ENCODE measurements at regions not wholly inside any gene's neighbourhood (a gene's known extent, or its start where the extent isn't known, plus 50 kb on each side); places are given as distances from the start of the nearest gene placed in this dataset.
"Not testable (repeated sequence)": the region's sequence is repeated elsewhere in the genome, so short reads cannot be mapped to it uniquely, and the experiment has no call there.

GRCh38 chr7:68216051-68216450 is 1219.4 kb downstream of the TYW1 start:
- TF ChIP-seq CTCF (IDR thresholded peaks at IDR 0.05; ENCODE audit: insufficient read depth, low read length, poor library complexity, severe bottlenecking), result no peak
- DNase-seq (ENCODE audit: low read depth), result peak; percentile 7
- no peaks in the 10 kb centered on the region for H3K27me3 ChIP-seq (ENCODE audit: control insufficient read depth, insufficient read depth, low read length)

GRCh38 chr7:68217426-68217825 is 1220.8 kb downstream of the TYW1 start:
- Histone ChIP-seq H3K4me3 (ENCODE audit: low read depth, low read length) (no peak overlapping the region), H3K27me3 (ENCODE audit: control insufficient read depth, insufficient read depth, low read length) (no peaks in the 10 kb centered on the region), H3K36me3 (ENCODE audit: control insufficient read depth, insufficient read depth, low read length) (no peaks in the 10 kb centered on the region)
- no peak for TF ChIP-seq CTCF (IDR thresholded peaks at IDR 0.05; ENCODE audit: insufficient read depth, low read length, poor library complexity, severe bottlenecking)
- DNase-seq (ENCODE audit: low read depth), result peak; percentile 7

More at GRCh38 chr7:68216051-68216450, 1219.4 kb downstream of the TYW1 start:
- Histone ChIP-seq H3K36me3 (ENCODE audit: control insufficient read depth, insufficient read depth, low read length) (no peaks in the 10 kb centered on the region), H3K4me3 (ENCODE audit: low read depth, low read length) (no peak overlapping the region)

- DNase-seq (ENCODE audit: low read depth), result no peak
- H3K4me3 ChIP-seq (ENCODE audit: low read depth, low read length), result no peak overlapping the region
- H3K36me3 ChIP-seq (ENCODE audit: control insufficient read depth, insufficient read depth, low read length), result no peaks in the 10 kb centered on the region
- no peak for TF ChIP-seq CTCF (IDR thresholded peaks at IDR 0.05; ENCODE audit: insufficient read depth, low read length, poor library complexity, severe bottlenecking)
- H3K27me3 ChIP-seq (ENCODE audit: control insufficient read depth, insufficient read depth, low read length), result no peaks in the 10 kb centered on the region
Observed at GRCh38 chr7:68218461-68218860, 1221.8 kb downstream of the TYW1 start.

- TF ChIP-seq CTCF (IDR thresholded peaks at IDR 0.05; ENCODE audit: insufficient read depth, low read length, poor library complexity, severe bottlenecking), result no peak
Observed at GRCh38 chr7:68222311-68222710, 1225.7 kb downstream of the TYW1 start.

GRCh38 chr7:68224041-68224741 is 1227.6 kb downstream of the TYW1 start:
- DNase-seq (ENCODE audit: low read depth), result no peak
- TF ChIP-seq CTCF (IDR thresholded peaks at IDR 0.05; ENCODE audit: insufficient read depth, low read length, poor library complexity, severe bottlenecking), result no peak
- no peaks in the 10 kb centered on the region for H3K27me3 ChIP-seq (ENCODE audit: control insufficient read depth, insufficient read depth, low read length)
- no peak overlapping the region for H3K4me3 ChIP-seq (ENCODE audit: low read depth, low read length)
- H3K36me3 ChIP-seq (ENCODE audit: control insufficient read depth, insufficient read depth, low read length), result no peaks in the 10 kb centered on the region

More at GRCh38 chr7:68222311-68222710, 1225.7 kb downstream of the TYW1 start:
- no peaks in the 10 kb centered on the region for H3K27me3 ChIP-seq (ENCODE audit: control insufficient read depth, insufficient read depth, low read length)
- DNase-seq (ENCODE audit: low read depth), result no peak
- H3K36me3 ChIP-seq (ENCODE audit: control insufficient read depth, insufficient read depth, low read length), result no peaks in the 10 kb centered on the region
- no peak overlapping the region for H3K4me3 ChIP-seq (ENCODE audit: low read depth, low read length)

- not testable (repeated sequence) for DNase-seq (ENCODE audit: low read depth); H3K36me3 ChIP-seq (ENCODE audit: control insufficient read depth, insufficient read depth, low read length); H3K27me3 ChIP-seq (ENCODE audit: control insufficient read depth, insufficient read depth, low read length); H3K4me3 ChIP-seq (ENCODE audit: low read depth, low read length)
Observed at GRCh38 chr7:68231011-68231410, 1234.4 kb downstream of the TYW1 start.
